ENCODE measurements at regions not wholly inside any gene's neighbourhood (a gene's known extent, or its start where the extent isn't known, plus 50 kb on each side); places are given as distances from the start of the nearest gene placed in this dataset.

GRCh38 chr4:79757600-79757999 is 315.4 kb downstream of the ANTXR2 start (continued):
- no peak for TF ChIP-seq USF2 (IDR thresholded peaks at IDR 0.05; ENCODE audit: borderline replicate concordance, low read depth, low read length)
- no peak for TF ChIP-seq RAD21 (IDR thresholded peaks at IDR 0.05; ENCODE audit: low read length)

- Histone ChIP-seq H3K9me3 (no peaks in the 10 kb centered on the region), H3K79me2 (ENCODE audit: insufficient read depth) (no peaks in the 10 kb centered on the region), H3K27me3 (ENCODE audit: insufficient read depth) (no peaks in the 10 kb centered on the region), H4K20me1 (ENCODE audit: insufficient read depth) (no peaks in the 10 kb centered on the region), H3F3A (replicated peaks; ENCODE audit: insufficient read depth) (no peaks in the 10 kb centered on the region), H3K9ac (no peak overlapping the region), H2AFZ (ENCODE audit: low read depth) (no peak overlapping the region), H3K4me1 (ENCODE audit: control insufficient read depth in 1 of 2, insufficient read depth in 2 of 2, low read depth in 1 of 2, low read length in 1 of 2) (no peaks in the 10 kb centered on the region; a peak in 1 of 4 replicates), H3K27ac (ENCODE audit: low read depth in 2 of 2, low read length in 1 of 2) (no peak overlapping the region), H3K36me3 (replicated peaks in 1 of 2; ENCODE audit: control insufficient read depth in 1 of 2, insufficient read depth in 2 of 2, low read length in 1 of 2) (no peaks in the 10 kb centered on the region), H3K4me3 (ENCODE audit: low read depth in 2 of 2, low read length in 1 of 2) (no peak overlapping the region), H3K9me2 (no peaks in the 10 kb centered on the region), H3K4me2 (no peak overlapping the region)
- ChIA-PET POLR2A (no interaction called here), CTCF (no interaction called here)
- WGBS (ENCODE audit: low lambda C conversion rate): 35% methylated on average over 2 of the region's 2 CpGs
- no peak for DNase-seq
- TF ChIP-seq GATA2 (CRISPR knock-in tag; IDR thresholded peaks at IDR 0.05): no peak
- no peak for TF ChIP-seq EZH2phosphoT487 (IDR thresholded peaks at IDR 0.05; ENCODE audit: borderline replicate concordance, low read depth)
- no peak for TF ChIP-seq USF1 (IDR thresholded peaks at IDR 0.05; ENCODE audit: borderline replicate concordance, low read depth)
- no peak for TF ChIP-seq POLR2AphosphoS5 (IDR thresholded peaks at IDR 0.05; ENCODE audit: low read depth, low read length)
- TF ChIP-seq MEF2A (IDR thresholded peaks at IDR 0.05; ENCODE audit: borderline replicate concordance, low read depth): no peak
- TF ChIP-seq RXRA (IDR thresholded peaks at IDR 0.05; ENCODE audit: borderline replicate concordance, low read depth): no peak
- TF ChIP-seq RAD21 (IDR thresholded peaks at IDR 0.05; ENCODE audit: low read length): no peak
- no peak for TF ChIP-seq RCOR1 (IDR thresholded peaks at IDR 0.05; ENCODE audit: low read length)
- TF ChIP-seq RFX5 (IDR thresholded peaks at IDR 0.05; ENCODE audit: low read length): no peak
- TF ChIP-seq MXI1 (IDR thresholded peaks at IDR 0.05; ENCODE audit: low read depth, low read length): no peak
- TF ChIP-seq YY1 (IDR thresholded peaks at IDR 0.05; ENCODE audit: low read depth): no peak
- no peak for TF ChIP-seq SIN3A (IDR thresholded peaks at IDR 0.05; ENCODE audit: borderline replicate concordance, low read depth, low read length)
- no peak for TF ChIP-seq NRF1 (IDR thresholded peaks at IDR 0.05; ENCODE audit: low read depth, low read length)
- TF ChIP-seq SMC3 (IDR thresholded peaks at IDR 0.05; ENCODE audit: low read depth, low read length): no peak
- TF ChIP-seq IRF3 (IDR thresholded peaks at IDR 0.05; ENCODE audit: low read depth, low read length): no peak
- no peak for TF ChIP-seq REST (IDR thresholded peaks at IDR 0.05; ENCODE audit: low read depth, low read length)
- no peak for TF ChIP-seq CTCF (IDR thresholded peaks at IDR 0.05)
- TF ChIP-seq TEAD4 (IDR thresholded peaks at IDR 0.05; ENCODE audit: borderline replicate concordance, insufficient read depth): no peak
- no peak for TF ChIP-seq ZBTB33 (IDR thresholded peaks at IDR 0.05; ENCODE audit: borderline replicate concordance, low read depth)
Measured at GRCh38 chr4:79756140-79756895, 316.7 kb downstream of the ANTXR2 start.

All from SK-N-SH (cell line).